HepG2 (cell line): ENCODE measurements at regions not wholly inside any gene's neighbourhood (a gene's known extent, or its start where the extent isn't known, plus 50 kb on each side); places are given as distances from the start of the nearest gene placed in this dataset.

ENCODE experiments used
- ATAC-seq: fragments of 200-7000 bp; cut with Tn5 transposase; 3 replicates; pipeline ENCODE4 v1.9.1; 2020; ENCODE audit warnings: mild to moderate bottlenecking, moderate library complexity
- BruUV-seq: library from RNA; stranded (reverse); fragments of 400-500 nt; replicated peaks from 2 replicates; lab custom pipeline; 2021; lab: Mats Ljungman, UMichigan
- CTCF ChIA-PET: fragments of 300-600 bp; formaldehyde crosslinking; extraction: SDS; loops from one replicate; lab custom pipeline; 2021; ENCODE audit warnings: low total read pairs, inconsistent platforms, low intra/inter-chr PET ratio; lab: Yijun Ruan, JAX
- POLR2A ChIA-PET: fragments of 350-600 bp; sonication (Branson Sonifier 250); formaldehyde crosslinking; loops from one replicate; lab custom pipeline; 2020; ENCODE audit warnings: antibody characterized with exemption, inconsistent platforms; lab: Yijun Ruan, JAX
- DNase-seq: peaks from one replicate; pipeline ENCODE4 v3.0.0-alpha.2; 2015; ENCODE audit warnings: low spot score
- FAIRE-seq: peaks from 3 replicates; lab custom pipeline; 2011; peaks lifted over from hg19 to GRCh38; lab: Jason Lieb, UNC
- H2AFZ ChIP-seq: one replicate; pipeline ENCODE4 v1.6.1; 2011; ENCODE audit warnings: low read length, inconsistent platforms
- H3K27ac ChIP-seq: fragments of 300-600 bp; 3 replicates; pipeline ENCODE4 v1.8.0; 2011; ENCODE audit warnings: mixed run types, mild to moderate bottlenecking, mixed read lengths, low read length, inconsistent platforms; ENCODE audit not compliant: insufficient read depth; ENCODE audit errors: extremely low read length
- H3K27me3 ChIP-seq, 2 experiments: fragments of 200-600 bp in 1 of 2; 2 replicates in 1 of 2; 3 replicates in 1 of 2; pipeline versions ENCODE4 v1.6.0 to v1.8.0; 2011; ENCODE audit warnings: low read length in 2 of 2, mild to moderate bottlenecking in 2 of 2, moderate library complexity in 2 of 2, inconsistent platforms in 1 of 2; ENCODE audit not compliant: insufficient read depth in 2 of 2, control insufficient read depth in 1 of 2
- H3K36me3 ChIP-seq, 2 experiments: fragments of 200-600 bp in 1 of 2; replicated peaks in 1 of 2; 2 replicates in 1 of 2; 3 replicates in 1 of 2; pipeline versions ENCODE4 v1.5.1 to v1.8.0; 2011; ENCODE audit warnings: low read length in 2 of 2, inconsistent platforms in 1 of 2; ENCODE audit not compliant: insufficient read depth in 2 of 2, control insufficient read depth in 1 of 2
- H3K4me1 ChIP-seq: 2 replicates; pipeline ENCODE4 v1.5.1; 2012; ENCODE audit warnings: low read length, inconsistent platforms; ENCODE audit not compliant: insufficient read depth
- H3K4me2 ChIP-seq: 2 replicates; pipeline ENCODE4 v1.6.0; 2011; ENCODE audit warnings: low read depth, low read length, inconsistent platforms
- H3K4me3 ChIP-seq, 3 experiments: fragments of 200-600 bp in 1 of 3; sonication (generic), shearing (Covaris generic) in 1 of 3; replicated peaks in 1 of 3; 2 replicates each; pipeline ENCODE4 v1.5.1; 2011 to 2016; ENCODE audit warnings: low read length in 3 of 3, inconsistent platforms in 2 of 3, low read depth in 2 of 3, mild to moderate bottlenecking in 2 of 3, control low read depth in 1 of 3, mixed read lengths in 1 of 3; ENCODE audit not compliant: insufficient read depth in 1 of 3
- H3K79me2 ChIP-seq: one replicate; pipeline ENCODE4 v1.6.1; 2011; ENCODE audit warnings: low read length, inconsistent platforms; ENCODE audit not compliant: insufficient read depth
- H3K9ac ChIP-seq: 2 replicates; pipeline ENCODE4 v1.6.0; 2011; ENCODE audit warnings: mild to moderate bottlenecking, low read depth, low read length, inconsistent platforms; ENCODE audit not compliant: insufficient read depth
- H3K9me3 ChIP-seq: 2 replicates; pipeline ENCODE4 v1.5.1; 2012; ENCODE audit warnings: mild to moderate bottlenecking, low read length
- H4K20me1 ChIP-seq: 2 replicates; pipeline ENCODE4 v1.6.0; 2011; ENCODE audit warnings: inconsistent platforms, mild to moderate bottlenecking, low read length, moderate library complexity; ENCODE audit not compliant: insufficient read depth
- ATF7-NPFF ChIP-seq: sonication (generic); formaldehyde crosslinking; IDR thresholded peaks from 2 replicates; pipeline ENCODE4 v1.8.1; 2023; ENCODE audit warnings: mild to moderate bottlenecking, low read depth, missing genetic modification reagents, moderate library complexity
- ETV6 ChIP-seq: sonication (generic); formaldehyde crosslinking; conservative IDR thresholded peaks from 2 replicates; pipeline ENCODE4 v1.4.0; 2020; ENCODE audit warnings: missing genetic modification reagents
- HDAC2 ChIP-seq: sonication (generic); formaldehyde crosslinking; IDR thresholded peaks from 2 replicates; pipeline ENCODE4 v1.4.0; 2020; ENCODE audit warnings: missing genetic modification reagents
- HDAC6 ChIP-seq: fragments of 200-600 bp; sonication (generic); IDR thresholded peaks from 2 replicates; pipeline ENCODE4 v1.7.0; 2017; ENCODE audit warnings: mild to moderate bottlenecking, antibody characterized with exemption, low read length, low read depth
- HNRNPK ChIP-seq: fragments of 200-400 bp; formaldehyde crosslinking; IDR thresholded peaks from 2 replicates; pipeline ENCODE4 v1.6.1; 2018; ENCODE audit warnings: low read length, low read depth, moderate library complexity, mild to moderate bottlenecking; ENCODE audit not compliant: poor library complexity, severe bottlenecking
- KAT8 ChIP-seq: IDR thresholded peaks from 2 replicates; pipeline ENCODE4 v1.6.1; 2016; ENCODE audit warnings: missing genetic modification reagents, missing compliant biosample characterization
- NFE2L2 ChIP-seq: fragments of 150-350 bp; IDR thresholded peaks from 2 replicates; pipeline ENCODE4 v1.6.1; 2014; ENCODE audit warnings: low read length
- NFRKB ChIP-seq: fragments of 450-650 bp; IDR thresholded peaks from 2 replicates; pipeline ENCODE4 v1.6.1; 2017
- PHF21A ChIP-seq: sonication (generic); formaldehyde crosslinking; IDR thresholded peaks from 2 replicates; pipeline ENCODE4 v1.5.0; 2020; ENCODE audit warnings: mild to moderate bottlenecking, missing genetic modification reagents
- REPIN1 ChIP-seq: sonication (generic); formaldehyde crosslinking; IDR thresholded peaks from 2 replicates; pipeline ENCODE4 v1.8.0; 2022; ENCODE audit warnings: missing genetic modification reagents, low read depth, mild to moderate bottlenecking, borderline replicate concordance
- RFX1 ChIP-seq: fragments of 450-650 bp; IDR thresholded peaks from 2 replicates; pipeline ENCODE4 v1.6.1; 2017
- SP5 ChIP-seq: IDR thresholded peaks from 2 replicates; pipeline ENCODE4 v1.6.1; 2016; ENCODE audit warnings: low read depth, borderline replicate concordance
- SRY ChIP-seq: sonication (generic); formaldehyde crosslinking; IDR thresholded peaks from 2 replicates; pipeline ENCODE4 v1.8.0; 2022; ENCODE audit warnings: mild to moderate bottlenecking, missing genetic modification reagents
- ZNF205 ChIP-seq: IDR thresholded peaks from 2 replicates; pipeline ENCODE4 v1.6.1; 2018; ENCODE audit warnings: missing biosample characterization, missing genetic modification reagents
- ZNF225 ChIP-seq: sonication (generic); formaldehyde crosslinking; IDR thresholded peaks from 2 replicates; pipeline ENCODE4 v1.4.0; 2020; ENCODE audit warnings: mild to moderate bottlenecking, missing genetic modification reagents
- ZNF567 ChIP-seq: sonication (generic); formaldehyde crosslinking; IDR thresholded peaks from 2 replicates; pipeline ENCODE4 v1.8.1; 2023; ENCODE audit warnings: mild to moderate bottlenecking, missing genetic modification reagents, borderline replicate concordance
- ZNF766 ChIP-seq: sonication (generic); formaldehyde crosslinking; IDR thresholded peaks from 2 replicates; pipeline ENCODE4 v1.5.0; 2020; ENCODE audit warnings: missing genetic modification reagents, borderline replicate concordance
- WGBS: methylation state at CpG from one replicate; pipeline ENCODE4 v1.1.6; 2017; ENCODE audit warnings: low lambda C conversion rate; 5-methylcytosine and 5-hydroxymethylcytosine counted together
- in situ Hi-C: cut with HindIII; loops from 2 replicates; pipeline ENCODE4 v1.10.0; 2017; ENCODE audit warnings: low pct_unique_long_range_greater_than_20kb; ENCODE audit not compliant: extremely low pct_ligation_motif_present
- intact Hi-C: fragments of 100-400 bp; cut with micrococcal nuclease; formaldehyde crosslinking; loops from one replicate; pipeline ENCODE4 v1.10.0; 2022; ENCODE audit not compliant: unreplicated experiment
- TF ChIP-seq, protein P1 (sequence below): sonication (generic); IDR thresholded peaks from 2 replicates; pipeline ENCODE4 v1.6.1; 2016; ENCODE audit warnings: low read depth, borderline replicate concordance
- TF ChIP-seq, protein P2 (sequence below): IDR thresholded peaks from 2 replicates; pipeline ENCODE4 v1.6.1; 2016; ENCODE audit warnings: low read depth
- TF ChIP-seq, protein P3 (sequence below): sonication (generic); formaldehyde crosslinking; IDR thresholded peaks from 2 replicates; pipeline ENCODE4 v1.5.1; 2020; ENCODE audit warnings: missing genetic modification reagents, mild to moderate bottlenecking, borderline replicate concordance
- TF ChIP-seq, protein P4 (sequence below): sonication (generic); formaldehyde crosslinking; IDR thresholded peaks from 2 replicates; pipeline ENCODE4 v1.8.1; 2023; ENCODE audit warnings: mild to moderate bottlenecking, missing genetic modification reagents

DNA sequence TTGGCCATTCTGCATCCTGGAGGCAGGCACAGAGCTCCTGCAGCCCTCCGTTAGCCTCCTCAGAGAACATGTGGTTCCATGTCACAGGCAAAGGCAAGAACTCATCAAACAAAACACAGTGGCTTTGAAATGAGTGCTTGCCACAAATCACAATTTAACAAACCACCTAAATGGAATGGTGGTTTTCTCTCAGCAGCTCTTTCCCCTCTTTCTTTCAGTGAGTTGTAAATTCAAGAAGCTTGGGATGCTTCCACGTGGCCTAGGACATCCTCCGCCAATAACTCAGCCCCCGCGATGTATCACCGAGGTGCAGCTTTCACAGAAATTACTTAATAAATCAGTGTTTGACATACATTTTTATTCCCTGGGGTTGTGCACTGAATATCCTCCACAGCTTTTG is 65.4 kb upstream of the RFC3 start (continued):
- TF ChIP-seq HDAC6 (no peak), PHF21A (CRISPR knock-in tag) (no peak), REPIN1 (no peak), ZNF766 (CRISPR knock-in tag) (no peak), ETV6 (no peak), NFE2L2 (no peak), HNRNPK (no peak), KAT8 (no peak), ZNF205 (CRISPR knock-in tag) (no peak)
- TF ChIP-seq, protein P1, sequence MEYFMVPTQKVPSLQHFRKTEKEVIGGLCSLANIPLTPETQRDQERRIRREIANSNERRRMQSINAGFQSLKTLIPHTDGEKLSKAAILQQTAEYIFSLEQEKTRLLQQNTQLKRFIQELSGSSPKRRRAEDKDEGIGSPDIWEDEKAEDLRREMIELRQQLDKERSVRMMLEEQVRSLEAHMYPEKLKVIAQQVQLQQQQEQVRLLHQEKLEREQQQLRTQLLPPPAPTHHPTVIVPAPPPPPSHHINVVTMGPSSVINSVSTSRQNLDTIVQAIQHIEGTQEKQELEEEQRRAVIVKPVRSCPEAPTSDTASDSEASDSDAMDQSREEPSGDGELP: no peak
- TF ChIP-seq, protein P2, sequence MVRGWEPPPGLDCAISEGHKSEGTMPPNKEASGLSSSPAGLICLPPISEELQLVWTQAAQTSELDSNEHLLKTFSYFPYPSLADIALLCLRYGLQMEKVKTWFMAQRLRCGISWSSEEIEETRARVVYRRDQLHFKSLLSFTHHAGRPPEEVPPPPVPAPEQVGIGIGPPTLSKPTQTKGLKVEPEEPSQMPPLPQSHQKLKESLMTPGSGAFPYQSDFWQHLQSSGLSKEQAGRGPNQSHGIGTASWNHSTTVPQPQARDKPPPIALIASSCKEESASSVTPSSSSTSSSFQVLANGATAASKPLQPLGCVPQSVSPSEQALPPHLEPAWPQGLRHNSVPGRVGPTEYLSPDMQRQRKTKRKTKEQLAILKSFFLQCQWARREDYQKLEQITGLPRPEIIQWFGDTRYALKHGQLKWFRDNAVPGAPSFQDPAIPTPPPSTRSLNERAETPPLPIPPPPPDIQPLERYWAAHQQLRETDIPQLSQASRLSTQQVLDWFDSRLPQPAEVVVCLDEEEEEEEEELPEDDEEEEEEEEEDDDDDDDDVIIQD (CRISPR knock-in tag): no peak

DNA sequence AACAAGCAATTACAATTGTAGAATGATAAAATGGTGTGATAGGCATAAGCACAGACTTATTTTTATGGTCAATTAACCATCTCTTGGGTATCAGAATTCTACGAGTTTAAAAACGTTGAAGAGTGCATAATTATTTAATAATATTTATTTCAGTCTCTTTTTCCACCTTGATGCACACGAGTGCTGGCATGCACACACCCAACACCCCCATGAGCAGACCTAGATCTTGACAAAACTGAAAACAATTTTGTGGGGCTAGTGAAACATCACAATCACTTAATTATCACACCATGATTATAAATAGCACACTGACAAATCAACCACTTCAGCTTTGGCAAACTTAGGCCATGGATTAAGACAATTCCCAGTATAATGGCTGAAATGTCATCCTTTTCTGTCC is 61.0 kb upstream of the RFC3 start:
- no peak for DNase-seq
- FAIRE-seq: no peak
- intact Hi-C loops (no loop called here), in situ Hi-C loops (no loop called here)
- H4K20me1 ChIP-seq: no peaks in the 10 kb centered on the region
- H3K27ac ChIP-seq: no peak overlapping the region
- no TSS peak for BruUV-seq
- ChIA-PET POLR2A (no interaction called here), CTCF (no interaction called here)
- H3K36me3 ChIP-seq: no peaks in the 10 kb centered on the region
- no peak overlapping the region for H3K4me2 ChIP-seq
- no peak overlapping the region for H2AFZ ChIP-seq
- peaks cover 8% of the 10 kb centered on the region for H3K4me1 ChIP-seq
- WGBS: 10% methylated on average over 3 of the region's 3 CpGs
- H3K9ac ChIP-seq: no peak overlapping the region
- no peaks in the 10 kb centered on the region for H3K9me3 ChIP-seq
- no peak overlapping the region for H3K4me3 ChIP-seq
- H3K79me2 ChIP-seq: no peaks in the 10 kb centered on the region
- H3K27me3 ChIP-seq: 0 out of 5 replicates have a peak, but pooled peaks cover 0 to 3% of the 10 kb centered on the region in 2 experiments
- ATAC-seq: no peak
- TF ChIP-seq ZNF225 (no peak), SRY (no peak), RFX1 (no peak), NFRKB (no peak), ATF7-NPFF (no peak), ZNF567 (CRISPR knock-in tag) (no peak), HDAC2 (no peak), SP5 (no peak)
- TF ChIP-seq, protein P3, sequence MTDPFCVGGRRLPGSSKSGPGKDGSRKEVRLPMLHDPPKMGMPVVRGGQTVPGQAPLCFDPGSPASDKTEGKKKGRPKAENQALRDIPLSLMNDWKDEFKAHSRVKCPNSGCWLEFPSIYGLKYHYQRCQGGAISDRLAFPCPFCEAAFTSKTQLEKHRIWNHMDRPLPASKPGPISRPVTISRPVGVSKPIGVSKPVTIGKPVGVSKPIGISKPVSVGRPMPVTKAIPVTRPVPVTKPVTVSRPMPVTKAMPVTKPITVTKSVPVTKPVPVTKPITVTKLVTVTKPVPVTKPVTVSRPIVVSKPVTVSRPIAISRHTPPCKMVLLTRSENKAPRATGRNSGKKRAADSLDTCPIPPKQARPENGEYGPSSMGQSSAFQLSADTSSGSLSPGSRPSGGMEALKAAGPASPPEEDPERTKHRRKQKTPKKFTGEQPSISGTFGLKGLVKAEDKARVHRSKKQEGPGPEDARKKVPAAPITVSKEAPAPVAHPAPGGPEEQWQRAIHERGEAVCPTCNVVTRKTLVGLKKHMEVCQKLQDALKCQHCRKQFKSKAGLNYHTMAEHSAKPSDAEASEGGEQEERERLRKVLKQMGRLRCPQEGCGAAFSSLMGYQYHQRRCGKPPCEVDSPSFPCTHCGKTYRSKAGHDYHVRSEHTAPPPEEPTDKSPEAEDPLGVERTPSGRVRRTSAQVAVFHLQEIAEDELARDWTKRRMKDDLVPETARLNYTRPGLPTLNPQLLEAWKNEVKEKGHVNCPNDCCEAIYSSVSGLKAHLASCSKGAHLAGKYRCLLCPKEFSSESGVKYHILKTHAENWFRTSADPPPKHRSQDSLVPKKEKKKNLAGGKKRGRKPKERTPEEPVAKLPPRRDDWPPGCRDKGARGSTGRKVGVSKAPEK (CRISPR knock-in tag): no peak
- TF ChIP-seq, protein P4, sequence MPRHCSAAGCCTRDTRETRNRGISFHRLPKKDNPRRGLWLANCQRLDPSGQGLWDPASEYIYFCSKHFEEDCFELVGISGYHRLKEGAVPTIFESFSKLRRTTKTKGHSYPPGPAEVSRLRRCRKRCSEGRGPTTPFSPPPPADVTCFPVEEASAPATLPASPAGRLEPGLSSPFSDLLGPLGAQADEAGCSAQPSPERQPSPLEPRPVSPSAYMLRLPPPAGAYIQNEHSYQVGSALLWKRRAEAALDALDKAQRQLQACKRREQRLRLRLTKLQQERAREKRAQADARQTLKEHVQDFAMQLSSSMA (CRISPR knock-in tag): no peak
